ENCODE measurements at regions not wholly inside any gene's neighbourhood (a gene's known extent, or its start where the extent isn't known, plus 50 kb on each side); places are given as distances from the start of the nearest gene placed in this dataset.
"Not testable (repeated sequence)": the region's sequence is repeated elsewhere in the genome, so short reads cannot be mapped to it uniquely, and the experiment has no call there.

- no peak for DNase-seq (ENCODE audit: low read depth in 1 of 2, low spot score in 1 of 2)
Measured at GRCh38 chrX:110965409-110966090, 130.4 kb upstream of the PAK3 start.

GRCh38 chrX:110964786-110965185, 131.2 kb upstream of the PAK3 start:
- no peak for DNase-seq (ENCODE audit: low read depth in 1 of 2, low spot score in 1 of 2)

- DNase-seq (ENCODE audit: low read depth in 1 of 2, low spot score in 1 of 2): no peak
Measured at GRCh38 chrX:110962451-110962850, 133.5 kb upstream of the PAK3 start.

GRCh38 chrX:110955706-110956105, 140.3 kb upstream of the PAK3 start:
- DNase-seq (ENCODE audit: low read depth in 1 of 2, low spot score in 1 of 2): no peak

- no peak for DNase-seq (ENCODE audit: low read depth in 1 of 2, low spot score in 1 of 2)
Measured at GRCh38 chrX:110954428-110955100, 141.4 kb upstream of the PAK3 start.

GRCh38 chrX:110951472-110952269, 144.3 kb upstream of the PAK3 start:
- DNase-seq (ENCODE audit: low read depth in 1 of 2, low spot score in 1 of 2): no peak

- no peak for DNase-seq (ENCODE audit: low read depth in 1 of 2, low spot score in 1 of 2)
Measured at GRCh38 chrX:110944751-110945675, 149.4 kb upstream of the CHRDL1 start.

- DNase-seq (ENCODE audit: low read depth in 1 of 2, low spot score in 1 of 2): no peak
Measured at GRCh38 chrX:110944311-110944750, 148.7 kb upstream of the CHRDL1 start.

- DNase-seq (ENCODE audit: low read depth in 1 of 2, low spot score in 1 of 2): no peak
Measured at GRCh38 chrX:110941906-110942305, 146.3 kb upstream of the CHRDL1 start.

- no peak for DNase-seq (ENCODE audit: low read depth in 1 of 2, low spot score in 1 of 2)
Measured at GRCh38 chrX:110938977-110939732, 143.5 kb upstream of the CHRDL1 start.

GRCh38 chrX:110924871-110925270, 129.3 kb upstream of the CHRDL1 start:
- DNase-seq (ENCODE audit: low read depth in 1 of 2, low spot score in 1 of 2): no peak

- no peak for DNase-seq (ENCODE audit: low read depth in 1 of 2, low spot score in 1 of 2)
Measured at GRCh38 chrX:110920991-110921390, 125.4 kb upstream of the CHRDL1 start.

GRCh38 chrX:110915570-110915969, 120.0 kb upstream of the CHRDL1 start:
- no peak for DNase-seq (ENCODE audit: low read depth in 1 of 2, low spot score in 1 of 2)

GRCh38 chrX:110915111-110915510, 119.5 kb upstream of the CHRDL1 start:
- DNase-seq (ENCODE audit: low read depth in 1 of 2, low spot score in 1 of 2): no peak

GRCh38 chrX:110914281-110914680, 118.7 kb upstream of the CHRDL1 start:
- no peak for DNase-seq (ENCODE audit: low read depth in 1 of 2, low spot score in 1 of 2)

- DNase-seq (ENCODE audit: low read depth in 1 of 2, low spot score in 1 of 2): not testable (repeated sequence)
Measured at GRCh38 chrX:110904747-110905146, 109.1 kb upstream of the CHRDL1 start.

GRCh38 chrX:110881971-110882370, 86.4 kb upstream of the CHRDL1 start:
- DNase-seq (ENCODE audit: low read depth in 1 of 2, low spot score in 1 of 2): no peak

GRCh38 chrX:110877326-110877725, 81.7 kb upstream of the CHRDL1 start:
- DNase-seq (ENCODE audit: low read depth in 1 of 2, low spot score in 1 of 2): no peak

- DNase-seq (ENCODE audit: low read depth in 1 of 2, low spot score in 1 of 2): no peak
Measured at GRCh38 chrX:110871839-110872238, 76.2 kb upstream of the CHRDL1 start.

- DNase-seq (ENCODE audit: low read depth in 1 of 2, low spot score in 1 of 2): no peak
Measured at GRCh38 chrX:110866421-110866820, 70.8 kb upstream of the CHRDL1 start.

Data from activated CD4-positive, alpha-beta T cell treated with anti-CD3 and anti-CD28 coated beads, Interleukin-2, amount 50 U/mL, for 24 hours (primary cell).